GM18951 (cell line): ENCODE measurements at regions not wholly inside any gene's neighbourhood (a gene's known extent, or its start where the extent isn't known, plus 50 kb on each side); places are given as distances from the start of the nearest gene placed in this dataset.
"Not testable (repeated sequence)": the region's sequence is repeated elsewhere in the genome, so short reads cannot be mapped to it uniquely, and the experiment has no call there.

Source experiments
- POLR2A ChIP-seq: IDR thresholded peaks from 4 replicates; pipeline ENCODE4 v1.6.1; 2011; ENCODE audit warnings: mild to moderate bottlenecking; ENCODE audit not compliant: insufficient read length, insufficient read depth; ENCODE audit errors: extremely low read depth
- in situ Hi-C: fragments of 300-500 bp; cut with MboI; formaldehyde crosslinking; loops from one replicate; pipeline ENCODE4 v1.12.0; 2022; ENCODE audit warnings: low sequenced_read_pairs, mixed read lengths, inconsistent platforms; ENCODE audit not compliant: unreplicated experiment

DNA sequence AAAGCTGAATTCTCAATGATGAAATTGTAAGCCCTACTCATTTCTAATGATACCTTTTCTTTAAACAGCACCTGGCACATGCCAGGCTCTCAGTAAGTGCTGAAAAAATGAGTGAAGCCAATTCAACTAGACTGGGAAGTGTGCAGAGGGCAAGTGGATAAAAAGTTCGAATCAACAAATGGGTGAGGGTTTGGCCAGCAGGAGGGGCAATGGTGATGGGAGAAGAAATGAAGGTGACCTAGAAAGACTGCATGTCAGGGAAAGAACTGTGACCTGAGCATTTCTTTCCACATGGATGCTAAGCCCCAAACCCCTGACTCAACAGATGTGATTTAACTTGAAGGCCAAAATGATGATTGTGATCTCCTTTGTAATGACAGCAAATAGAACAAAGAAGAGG lies 54.6 kb downstream of the DKK1 start:
- no peak for TF ChIP-seq POLR2A
- in situ Hi-C loops, result no loop called here

- in situ Hi-C loops, result not testable (repeated sequence)
These were observed 60.1 kb downstream of the DKK1 start for GRCh38 chr10:52374207-52374606.

DNA sequence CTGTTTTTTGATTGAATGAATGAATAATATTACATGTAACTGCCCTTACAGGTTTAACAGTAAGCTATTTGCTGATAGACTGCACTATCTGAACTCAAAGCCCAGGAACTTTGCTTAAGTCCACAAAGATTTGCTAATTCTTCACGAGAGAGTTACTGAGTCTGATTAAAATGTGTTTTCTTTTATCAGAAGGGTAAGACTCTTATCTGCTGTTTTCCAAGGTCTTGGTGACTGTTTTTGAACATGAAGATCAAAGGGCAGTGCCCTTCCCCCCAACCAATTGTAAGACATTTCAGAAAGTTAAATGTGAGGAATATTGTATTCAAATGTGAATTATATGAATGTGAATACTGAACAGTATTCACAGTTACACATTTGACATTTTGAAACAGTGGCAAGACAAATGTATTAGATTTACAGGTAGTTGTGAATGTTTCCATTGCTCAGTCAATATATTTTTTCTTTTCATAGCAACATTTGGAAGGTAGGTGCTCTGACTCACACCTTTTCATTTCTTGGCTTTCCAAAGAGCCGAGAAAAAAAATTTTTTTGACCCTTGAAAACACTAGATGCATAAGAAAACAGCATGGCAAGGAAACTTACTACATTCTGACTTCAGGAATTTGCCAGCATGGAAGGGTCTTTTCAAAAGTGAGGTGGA lies 62.7 kb downstream of the DKK1 start:
- TF ChIP-seq POLR2A, result no peak
- in situ Hi-C loops, result no loop called here

DNA sequence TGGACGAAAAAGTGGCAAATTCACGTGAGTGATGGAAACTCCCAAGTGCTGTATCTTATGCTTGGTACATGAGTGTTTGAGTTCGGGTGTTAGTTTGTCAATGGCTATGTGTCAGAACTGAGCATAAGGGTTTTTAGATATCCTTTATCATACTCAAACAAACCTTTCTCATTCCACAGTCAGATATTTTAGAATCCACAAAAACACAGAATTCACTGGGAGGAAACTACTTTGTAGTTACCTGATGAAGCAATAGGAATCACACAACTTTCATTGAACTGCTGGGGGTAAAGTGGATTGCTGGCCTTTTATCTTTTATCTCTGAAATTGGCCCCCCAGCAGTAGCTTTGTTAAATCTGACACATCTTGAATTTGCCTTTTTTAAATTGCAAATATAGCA lies 64.0 kb downstream of the DKK1 start:
- in situ Hi-C loops, result no loop called here

DNA sequence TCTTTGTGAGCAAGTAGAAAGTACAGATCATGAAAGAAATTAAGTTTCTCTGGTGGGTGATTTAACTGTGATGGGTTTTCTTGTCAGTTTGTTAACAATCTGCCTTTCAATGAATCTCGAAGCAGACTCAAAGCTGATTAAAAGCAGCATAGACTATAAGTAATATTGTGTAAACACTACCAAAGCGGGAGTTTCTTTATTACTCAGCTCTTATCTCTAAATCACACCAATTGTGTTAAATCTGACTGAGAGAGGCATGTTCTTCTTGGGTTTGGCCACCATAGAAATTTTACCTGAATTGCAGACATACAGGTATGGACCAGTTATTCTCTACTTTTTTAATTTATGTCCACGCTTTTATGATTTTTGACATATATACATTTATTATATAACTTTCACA lies 65.2 kb downstream of the DKK1 start:
- TF ChIP-seq POLR2A, result no peak
- in situ Hi-C loops, result no loop called here

More for the DNA sequence above, 64.0 kb downstream of the DKK1 start:
- no peak for TF ChIP-seq POLR2A

- in situ Hi-C loops, result no loop called here
- TF ChIP-seq POLR2A, result no peak
These were observed 69.0 kb downstream of the DKK1 start for GRCh38 chr10:52383088-52383487.

DNA sequence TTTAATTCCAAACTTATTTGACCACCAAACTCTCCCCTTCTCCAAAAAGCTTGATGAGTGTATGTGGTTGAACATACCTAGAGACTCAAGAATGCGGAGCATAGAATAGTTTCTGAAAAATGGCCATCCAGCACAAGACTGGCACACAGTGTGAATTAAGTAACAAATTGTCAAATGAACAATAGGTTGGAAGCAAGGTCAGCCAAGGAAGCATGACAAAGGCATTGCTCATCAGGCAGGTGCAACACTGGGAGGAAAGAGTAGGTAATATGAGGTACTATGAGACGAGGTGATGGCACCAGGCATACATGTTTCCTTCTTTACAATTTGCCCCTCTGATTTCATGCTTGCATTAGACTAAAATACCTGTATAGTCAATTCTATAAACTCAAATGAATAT lies 73.7 kb downstream of the DKK1 start:
- in situ Hi-C loops, result no loop called here
- TF ChIP-seq POLR2A, result no peak

DNA sequence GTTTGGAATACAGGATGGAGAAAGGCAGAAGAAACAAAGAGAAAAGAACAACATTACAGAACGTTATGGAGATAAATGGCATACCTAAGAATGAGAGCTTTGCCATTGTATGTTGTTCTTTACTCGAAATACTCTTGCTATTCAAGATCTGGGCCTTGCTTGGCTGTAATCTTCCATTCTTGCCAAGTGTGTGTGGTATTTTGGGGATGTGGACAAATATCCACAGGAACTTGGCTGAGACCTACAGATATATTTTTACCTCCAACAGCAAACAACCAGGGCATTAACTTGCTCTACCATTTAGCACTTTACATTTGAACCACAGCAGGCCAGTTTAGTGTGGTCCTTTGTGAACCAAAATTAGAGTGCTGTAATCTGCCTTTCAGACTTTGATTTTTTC lies 76.3 kb downstream of the DKK1 start:
- no peak for TF ChIP-seq POLR2A

DNA sequence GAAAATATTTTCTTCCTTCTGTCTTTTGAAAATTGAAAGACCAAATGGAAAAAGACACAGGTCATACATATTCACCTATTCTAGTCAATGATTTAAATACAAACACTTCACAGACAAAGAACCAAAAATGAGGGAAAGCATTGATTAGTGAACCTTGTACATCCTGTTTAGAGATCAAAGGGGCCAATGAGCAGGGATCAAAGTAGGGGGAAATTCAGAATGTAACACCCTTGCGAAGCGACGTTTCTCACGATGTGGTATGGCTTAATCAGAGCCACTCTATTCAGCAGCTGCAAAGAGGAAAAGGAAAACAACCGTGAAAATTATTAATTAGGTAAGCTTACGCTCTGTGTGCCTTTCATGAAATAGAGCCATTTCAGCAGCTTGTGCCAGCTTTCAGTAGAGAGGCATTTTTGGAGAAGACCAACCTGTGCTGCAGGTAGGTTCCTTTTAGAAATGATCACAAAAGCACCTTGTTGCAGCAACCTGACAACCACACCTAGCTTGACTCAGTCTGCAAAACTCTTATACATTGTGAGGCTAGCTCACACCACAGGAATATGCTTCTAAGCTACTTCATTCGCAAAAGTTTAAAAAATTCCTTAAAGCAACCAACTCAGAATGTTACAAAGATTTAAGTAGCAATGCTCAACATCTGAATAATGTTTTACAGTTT lies 78.0 kb downstream of the DKK1 start:
- TF ChIP-seq POLR2A, result no peak
- in situ Hi-C loops, result no loop called here

More for the DNA sequence above, 76.3 kb downstream of the DKK1 start:
- in situ Hi-C loops, result no loop called here

DNA sequence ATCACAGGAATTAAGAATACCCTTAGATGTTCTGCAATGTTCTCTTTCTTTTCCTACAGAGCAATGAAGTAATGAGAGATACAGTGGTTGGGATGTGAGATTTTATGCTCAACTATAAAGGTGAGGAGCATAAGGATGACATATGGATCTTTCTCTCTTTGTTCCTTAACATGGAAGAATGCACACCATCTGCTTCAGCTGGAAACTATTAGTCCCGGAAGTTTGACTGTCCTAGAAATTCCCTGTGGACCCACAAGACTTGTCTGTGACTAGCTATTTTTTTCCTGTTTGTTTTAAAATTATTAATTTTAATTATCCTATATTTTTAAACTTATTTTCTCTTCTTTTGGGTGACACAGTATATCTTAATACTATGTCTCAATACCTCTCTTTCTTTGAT lies 80.2 kb downstream of the DKK1 start:
- TF ChIP-seq POLR2A, result no peak
- in situ Hi-C loops, result no loop called here

DNA sequence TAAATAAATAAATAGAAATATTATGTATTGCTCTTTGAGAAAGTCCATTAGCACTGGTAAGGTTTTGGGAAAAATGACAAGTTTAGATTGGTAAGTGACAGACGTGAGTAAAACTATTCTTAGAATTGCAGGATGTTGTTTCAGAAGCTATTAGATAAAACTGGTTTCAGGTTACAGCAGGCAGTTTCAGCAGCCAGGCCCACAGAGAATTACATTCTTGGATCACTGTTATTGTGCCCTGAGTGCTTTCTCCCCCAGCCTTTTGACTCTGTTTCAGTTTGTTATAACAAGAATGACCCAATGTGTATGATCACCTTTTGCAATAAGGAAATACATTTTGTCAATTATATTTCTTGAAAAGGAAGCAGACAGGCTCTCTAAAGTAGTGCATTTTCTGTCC lies 86.5 kb downstream of the DKK1 start:
- TF ChIP-seq POLR2A, result no peak
- in situ Hi-C loops, result no loop called here

GRCh38 chr10:52403801-52404200 lies 89.7 kb downstream of the DKK1 start:
- in situ Hi-C loops, result not testable (repeated sequence)

- in situ Hi-C loops, result no loop called here
- TF ChIP-seq POLR2A, result no peak
These were observed 95.1 kb downstream of the DKK1 start for GRCh38 chr10:52409195-52409594.

GRCh38 chr10:52409928-52410327 lies 95.8 kb downstream of the DKK1 start:
- TF ChIP-seq POLR2A, result no peak
- in situ Hi-C loops, result no loop called here

- in situ Hi-C loops, result no loop called here
- TF ChIP-seq POLR2A, result no peak
These were observed 96.8 kb downstream of the DKK1 start for GRCh38 chr10:52410916-52411315.

DNA sequence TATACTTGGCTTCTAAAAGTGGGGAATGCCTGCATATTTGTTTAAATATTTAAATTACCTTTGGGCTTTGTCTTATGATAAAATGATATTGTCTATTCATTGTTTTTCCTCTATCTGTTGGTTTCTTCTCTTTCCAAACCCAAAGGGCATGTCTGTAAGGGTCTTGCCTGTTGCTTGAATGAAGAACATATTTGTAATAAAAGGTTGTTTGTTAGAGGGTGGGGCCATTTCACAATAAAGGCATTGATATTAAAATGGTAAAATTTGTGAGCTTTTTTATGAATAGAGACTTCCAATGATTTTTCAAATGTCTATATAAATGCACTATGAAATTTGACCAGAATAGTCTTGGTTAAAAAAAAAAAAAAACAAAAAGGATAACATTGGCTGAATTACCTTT lies 105.2 kb downstream of the DKK1 start:
- TF ChIP-seq POLR2A, result no peak
- in situ Hi-C loops, result no loop called here
